PC-3 (cell line): ENCODE measurements at regions not wholly inside any gene's neighbourhood (a gene's known extent, or its start where the extent isn't known, plus 50 kb on each side); places are given as distances from the start of the nearest gene placed in this dataset.

Experiments
- ATAC-seq: fragments of 200-7000 bp; cut with Tn5 transposase; 2 replicates; pipeline ENCODE4 v1.9.1; 2020; ENCODE audit warnings: mild to moderate bottlenecking, moderate library complexity
- BruUV-seq: library from RNA; stranded (reverse); fragments of 400-500 nt; replicated peaks from 2 replicates; lab custom pipeline; 2021; lab: Mats Ljungman, UMichigan
- CTCF ChIA-PET: fragments of 300-600 bp; sonication (Branson Sonifier 250); formaldehyde crosslinking; loops from one replicate; lab custom pipeline; 2022; ENCODE audit warnings: antibody characterized with exemption; lab: Charles Lee
- POLR2A ChIA-PET: fragments of 300-600 bp; sonication (Branson Sonifier 250); formaldehyde crosslinking; loops from one replicate; lab custom pipeline; 2022; ENCODE audit warnings: antibody characterized with exemption; ENCODE audit not compliant: unreplicated experiment; lab: Charles Lee
- DNase-seq: peaks from one replicate; pipeline ENCODE4 v3.0.0-alpha.2; 2015
- H2AFZ ChIP-seq: fragments of 300-600 bp; sonication (generic); 2 replicates; pipeline ENCODE4 v1.6.0; 2016; ENCODE audit warnings: antibody characterized with exemption, low read length
- H3F3A ChIP-seq: fragments of 300-600 bp; sonication (generic); one replicate; pipeline ENCODE4 v1.6.0; 2017; ENCODE audit warnings: antibody characterized with exemption, low read length, control low read depth, mild to moderate bottlenecking; ENCODE audit not compliant: unreplicated experiment
- H3K27ac ChIP-seq: fragments of 300-600 bp; sonication (generic); 2 replicates; pipeline ENCODE4 v1.5.1; 2016; ENCODE audit warnings: mild to moderate bottlenecking, low read length
- H3K27me3 ChIP-seq: fragments of 300-600 bp; sonication (generic); 2 replicates; pipeline ENCODE4 v1.6.1; 2016; ENCODE audit warnings: low read length, mixed read lengths
- H3K36me3 ChIP-seq: fragments of 300-600 bp; sonication (generic); 2 replicates; pipeline ENCODE4 v1.6.1; 2016; ENCODE audit warnings: low read depth, mixed run types, low read length, mixed read lengths
- H3K4me1 ChIP-seq: fragments of 300-600 bp; sonication (generic); 2 replicates; pipeline ENCODE4 v1.5.1; 2016; ENCODE audit warnings: low read length; ENCODE audit not compliant: insufficient read depth
- H3K4me2 ChIP-seq: fragments of 300-600 bp; sonication (generic); 2 replicates; pipeline ENCODE4 v1.6.0; 2016; ENCODE audit warnings: low read length
- H3K4me3 ChIP-seq: fragments of 300-600 bp; sonication (generic); 2 replicates; pipeline ENCODE4 v1.5.1; 2016; ENCODE audit warnings: mild to moderate bottlenecking, low read length, mixed read lengths
- H3K79me2 ChIP-seq: fragments of 300-600 bp; sonication (generic); 2 replicates; pipeline ENCODE4 v1.6.1; 2017; ENCODE audit warnings: low read length, mixed read lengths
- H3K9ac ChIP-seq: fragments of 300-600 bp; sonication (generic); 2 replicates; pipeline ENCODE4 v1.6.0; 2016; ENCODE audit warnings: mild to moderate bottlenecking, low read length
- H3K9me2 ChIP-seq: fragments of 300-600 bp; sonication (generic); replicated peaks from 2 replicates; pipeline ENCODE4 v1.6.1; 2016; ENCODE audit warnings: mixed run types, low read length, mixed read lengths
- H3K9me3 ChIP-seq: fragments of 300-600 bp; sonication (generic); 2 replicates; pipeline ENCODE4 v1.6.1; 2016; ENCODE audit warnings: low read length, mixed read lengths
- H4K20me1 ChIP-seq: fragments of 300-600 bp; sonication (generic); 2 replicates; pipeline ENCODE4 v1.6.1; 2016; ENCODE audit warnings: low read length, mixed read lengths
- EZH2 ChIP-seq: fragments of 300-600 bp; sonication (generic); IDR thresholded peaks from one replicate; pipeline ENCODE4 v1.6.1; 2017; ENCODE audit warnings: antibody characterized with exemption, mild to moderate bottlenecking, low read length; ENCODE audit not compliant: unreplicated experiment
- EZH2phosphoT487 ChIP-seq: fragments of 300-600 bp; sonication (generic); IDR thresholded peaks from 2 replicates; pipeline ENCODE4 v1.6.1; 2018; ENCODE audit warnings: mild to moderate bottlenecking, antibody characterized with exemption, low read length, borderline replicate concordance
- intact Hi-C: fragments of 100-400 bp; cut with micrococcal nuclease; formaldehyde crosslinking; loops from 2 replicates; pipeline ENCODE4 v1.9.0; 2023
- TF ChIP-seq, protein P1 (sequence below): fragments of 300-600 bp; sonication (generic); conservative IDR thresholded peaks from 2 replicates; pipeline ENCODE4 v1.5.1; 2017; ENCODE audit warnings: antibody characterized with exemption, low read depth, mild to moderate bottlenecking, low read length

DNA sequence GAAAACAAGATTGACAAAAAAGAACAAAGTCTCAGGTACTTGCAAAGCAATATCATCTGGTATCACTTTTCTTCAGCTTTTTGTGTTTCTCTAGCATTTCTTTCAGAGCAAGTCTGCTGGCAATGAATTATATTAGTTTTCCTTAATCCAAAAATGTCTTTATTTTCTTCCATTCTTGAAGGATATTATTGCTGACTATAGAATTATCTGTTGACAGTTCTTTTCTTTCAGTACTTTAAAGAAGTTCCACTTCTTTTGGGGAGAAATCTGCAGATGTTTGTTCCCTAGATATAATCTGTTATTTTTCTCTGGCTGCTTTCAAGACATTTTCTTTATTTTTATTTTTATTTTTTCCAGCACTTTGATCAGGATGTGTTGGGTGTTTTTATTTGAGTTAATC, 161.8 kb upstream of the SPRED2 start:
- intact Hi-C loops, result no loop called here
- Histone ChIP-seq H3K4me1 (peaks cover 4% of the 10 kb centered on the region; the same call in 1 of the 2 replicates), H2AFZ (no peak overlapping the region), H3K79me2 (no peaks in the 10 kb centered on the region), H4K20me1 (no peaks in the 10 kb centered on the region), H3K9me2 (0 out of 2 replicates have a peak, but pooled peaks cover 6% of the 10 kb centered on the region), H3K27me3 (no peaks in the 10 kb centered on the region), H3K9ac (no peak overlapping the region), H3K4me3 (no peak overlapping the region), H3K4me2 (no peak overlapping the region), H3K9me3 (no peaks in the 10 kb centered on the region), H3K36me3 (no peaks in the 10 kb centered on the region), H3F3A (no peaks in the 10 kb centered on the region), H3K27ac (no peak overlapping the region)
- BruUV-seq, result no TSS peak
- CTCF ChIA-PET, result no interaction called here
- no peak for ATAC-seq
- TF ChIP-seq, protein P1, sequence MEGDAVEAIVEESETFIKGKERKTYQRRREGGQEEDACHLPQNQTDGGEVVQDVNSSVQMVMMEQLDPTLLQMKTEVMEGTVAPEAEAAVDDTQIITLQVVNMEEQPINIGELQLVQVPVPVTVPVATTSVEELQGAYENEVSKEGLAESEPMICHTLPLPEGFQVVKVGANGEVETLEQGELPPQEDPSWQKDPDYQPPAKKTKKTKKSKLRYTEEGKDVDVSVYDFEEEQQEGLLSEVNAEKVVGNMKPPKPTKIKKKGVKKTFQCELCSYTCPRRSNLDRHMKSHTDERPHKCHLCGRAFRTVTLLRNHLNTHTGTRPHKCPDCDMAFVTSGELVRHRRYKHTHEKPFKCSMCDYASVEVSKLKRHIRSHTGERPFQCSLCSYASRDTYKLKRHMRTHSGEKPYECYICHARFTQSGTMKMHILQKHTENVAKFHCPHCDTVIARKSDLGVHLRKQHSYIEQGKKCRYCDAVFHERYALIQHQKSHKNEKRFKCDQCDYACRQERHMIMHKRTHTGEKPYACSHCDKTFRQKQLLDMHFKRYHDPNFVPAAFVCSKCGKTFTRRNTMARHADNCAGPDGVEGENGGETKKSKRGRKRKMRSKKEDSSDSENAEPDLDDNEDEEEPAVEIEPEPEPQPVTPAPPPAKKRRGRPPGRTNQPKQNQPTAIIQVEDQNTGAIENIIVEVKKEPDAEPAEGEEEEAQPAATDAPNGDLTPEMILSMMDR, result no peak
- POLR2A ChIA-PET, result no interaction called here
- DNase-seq, result no peak

DNA sequence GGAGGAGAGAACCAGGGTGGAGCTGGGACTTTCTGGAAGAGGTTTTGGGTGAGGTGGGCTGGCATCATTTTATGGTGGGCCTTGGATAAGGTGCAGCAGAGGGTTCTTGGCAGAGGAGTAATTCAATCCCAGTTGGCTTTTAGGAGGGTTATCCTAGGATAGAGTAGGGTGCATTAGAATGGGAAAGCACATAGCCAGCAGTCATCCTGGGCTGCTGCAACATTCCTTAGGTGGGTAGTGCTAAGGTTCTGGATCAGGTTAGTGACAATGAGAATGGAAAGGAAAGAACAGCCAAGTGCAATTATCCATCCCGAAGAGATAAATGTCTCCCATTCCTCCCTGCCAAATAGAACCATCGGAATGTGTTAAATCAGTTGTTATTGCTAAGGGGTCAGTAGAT, 157.3 kb upstream of the SPRED2 start:
- BruUV-seq, result no TSS peak
- ChIA-PET CTCF (no interaction called here), POLR2A (no interaction called here)
- Histone ChIP-seq H3K4me1 (no peaks in the 10 kb centered on the region), H3F3A (no peaks in the 10 kb centered on the region), H3K79me2 (no peaks in the 10 kb centered on the region), H3K4me3 (no peak overlapping the region), H3K9ac (no peak overlapping the region), H3K36me3 (no peaks in the 10 kb centered on the region), H3K27ac (no peak overlapping the region), H3K9me3 (no peaks in the 10 kb centered on the region), H4K20me1 (no peaks in the 10 kb centered on the region), H3K27me3 (no peaks in the 10 kb centered on the region), H3K9me2 (no peaks in the 10 kb centered on the region), H3K4me2 (no peak overlapping the region), H2AFZ (no peak overlapping the region)
- DNase-seq, result no peak
- no peak for ATAC-seq
- no peak for TF ChIP-seq EZH2phosphoT487
- intact Hi-C loops, result no loop called here

DNA sequence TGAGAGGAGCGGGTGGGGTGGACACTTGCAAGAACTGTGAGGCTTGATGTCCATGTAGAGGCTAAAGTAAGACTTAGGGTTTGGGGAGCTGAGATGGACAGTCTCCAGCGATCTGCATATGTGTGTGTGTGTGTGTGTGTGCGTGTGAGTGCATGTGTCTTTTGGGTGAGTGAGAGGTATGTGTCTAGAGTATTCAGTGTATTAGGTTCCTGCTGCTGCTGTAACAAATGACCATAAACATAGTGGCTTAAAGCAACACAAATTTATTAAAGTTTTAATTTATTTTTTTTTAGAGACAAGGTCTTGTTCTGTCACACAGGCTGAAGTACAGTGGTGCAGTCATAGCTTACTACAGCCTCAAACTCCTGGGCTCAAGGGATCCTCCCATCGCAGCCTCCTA, 155.4 kb upstream of the SPRED2 start:
- no peaks in the 10 kb centered on the region for H3K9me3 ChIP-seq
- intact Hi-C loops, result no loop called here
- POLR2A ChIA-PET, result no interaction called here

More for the DNA sequence above, 155.4 kb upstream of the SPRED2 start:
- Histone ChIP-seq H3K4me1 (no peaks in the 10 kb centered on the region), H3K4me2 (no peak overlapping the region), H3K27me3 (no peaks in the 10 kb centered on the region), H3K36me3 (no peaks in the 10 kb centered on the region), H3K27ac (no peak overlapping the region), H3F3A (no peaks in the 10 kb centered on the region), H3K9me2 (no peaks in the 10 kb centered on the region), H4K20me1 (no peaks in the 10 kb centered on the region), H3K4me3 (no peak overlapping the region), H2AFZ (no peak overlapping the region), H3K9ac (no peak overlapping the region), H3K79me2 (no peaks in the 10 kb centered on the region)
- ATAC-seq (no peak), DNase-seq (no peak)
- no TSS peak for BruUV-seq
- CTCF ChIA-PET, result no interaction called here
- TF ChIP-seq EZH2phosphoT487 (no peak), EZH2 (no peak)
- TF ChIP-seq, protein P1, result no peak
